AML-193 (cell line): ENCODE measurements at regions not wholly inside any gene's neighbourhood (a gene's known extent, or its start where the extent isn't known, plus 50 kb on each side); places are given as distances from the start of the nearest gene placed in this dataset.
"Not testable (repeated sequence)": the region's sequence is repeated elsewhere in the genome, so short reads cannot be mapped to it uniquely, and the experiment has no call there.

Source experiments
- DNase-seq, 2 experiments: peaks; one replicate each; lab custom pipeline; 2025; lab: John Stamatoyannopoulos, UW

DNA sequence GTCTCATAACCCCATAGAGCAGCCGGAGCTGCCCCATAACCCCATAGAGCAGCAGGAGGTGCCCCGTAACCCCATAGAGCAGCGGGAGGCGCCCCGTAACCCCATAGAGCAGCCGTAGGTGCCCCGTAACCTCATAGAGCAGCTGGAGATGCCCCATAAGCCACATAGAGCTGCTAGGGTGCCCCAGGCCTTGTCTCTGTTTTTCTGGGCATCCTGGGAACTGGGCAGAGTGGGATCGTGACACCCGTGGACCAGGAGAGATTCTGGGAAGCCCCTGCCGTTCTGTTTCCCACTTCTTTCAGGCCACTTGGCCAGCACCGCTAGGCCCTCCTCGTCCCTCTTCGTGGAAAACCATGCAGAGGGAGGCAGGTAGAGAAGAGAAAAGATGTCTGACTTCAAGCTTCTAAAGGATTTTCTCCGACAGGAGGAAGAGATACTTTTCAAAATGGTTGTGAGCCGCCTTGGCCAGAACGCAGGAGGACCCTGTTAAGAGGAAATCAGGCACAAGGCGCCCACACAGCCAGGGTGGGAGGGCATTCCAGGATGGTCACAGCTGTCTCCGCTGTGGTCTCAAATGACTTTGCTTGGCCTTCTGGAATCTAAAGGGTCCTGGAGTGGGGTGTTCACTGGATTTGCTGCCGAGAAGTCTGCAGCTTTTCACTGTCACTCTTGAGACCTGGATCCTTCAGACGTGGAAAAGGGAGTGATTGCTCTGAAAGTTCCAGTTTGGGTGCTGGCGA is 171.8 kb downstream of the NPIPB11 start:
- not testable (repeated sequence) for DNase-seq

DNA sequence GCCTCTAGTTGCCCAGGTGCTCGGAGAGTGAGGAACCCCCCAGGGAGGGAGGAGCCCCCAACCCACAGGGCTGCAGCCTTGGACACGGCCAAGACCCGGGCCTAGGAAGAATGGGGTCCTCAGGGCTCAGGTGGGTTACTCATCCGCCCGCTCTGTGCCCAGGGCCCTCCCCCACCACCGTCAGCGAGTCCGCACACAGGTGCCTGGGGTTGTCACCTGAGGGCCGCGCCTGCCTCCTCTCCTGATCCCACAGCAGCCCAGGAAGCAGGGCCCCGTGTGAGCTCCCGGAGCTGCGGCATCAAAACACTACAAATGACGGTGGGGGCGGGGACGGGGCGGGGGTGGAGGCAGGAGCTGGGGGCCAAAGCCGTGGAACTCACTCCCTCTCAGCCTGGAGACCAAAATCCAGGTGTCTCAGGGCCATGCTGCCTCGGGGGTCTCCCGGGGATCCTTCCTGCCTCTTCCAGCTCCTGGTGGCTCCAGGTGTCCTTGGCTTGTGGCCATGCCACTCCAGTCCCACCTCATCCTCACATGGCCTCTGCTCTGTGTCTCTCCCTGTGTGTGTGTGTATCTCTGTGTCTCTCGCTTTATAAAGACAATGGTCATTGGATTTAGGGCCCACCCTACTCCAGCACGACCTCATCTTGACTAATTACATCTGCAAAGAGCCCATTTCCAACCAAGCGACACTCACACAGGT is 172.7 kb downstream of the NPIPB11 start:
- DNase-seq = not testable (repeated sequence)

DNA sequence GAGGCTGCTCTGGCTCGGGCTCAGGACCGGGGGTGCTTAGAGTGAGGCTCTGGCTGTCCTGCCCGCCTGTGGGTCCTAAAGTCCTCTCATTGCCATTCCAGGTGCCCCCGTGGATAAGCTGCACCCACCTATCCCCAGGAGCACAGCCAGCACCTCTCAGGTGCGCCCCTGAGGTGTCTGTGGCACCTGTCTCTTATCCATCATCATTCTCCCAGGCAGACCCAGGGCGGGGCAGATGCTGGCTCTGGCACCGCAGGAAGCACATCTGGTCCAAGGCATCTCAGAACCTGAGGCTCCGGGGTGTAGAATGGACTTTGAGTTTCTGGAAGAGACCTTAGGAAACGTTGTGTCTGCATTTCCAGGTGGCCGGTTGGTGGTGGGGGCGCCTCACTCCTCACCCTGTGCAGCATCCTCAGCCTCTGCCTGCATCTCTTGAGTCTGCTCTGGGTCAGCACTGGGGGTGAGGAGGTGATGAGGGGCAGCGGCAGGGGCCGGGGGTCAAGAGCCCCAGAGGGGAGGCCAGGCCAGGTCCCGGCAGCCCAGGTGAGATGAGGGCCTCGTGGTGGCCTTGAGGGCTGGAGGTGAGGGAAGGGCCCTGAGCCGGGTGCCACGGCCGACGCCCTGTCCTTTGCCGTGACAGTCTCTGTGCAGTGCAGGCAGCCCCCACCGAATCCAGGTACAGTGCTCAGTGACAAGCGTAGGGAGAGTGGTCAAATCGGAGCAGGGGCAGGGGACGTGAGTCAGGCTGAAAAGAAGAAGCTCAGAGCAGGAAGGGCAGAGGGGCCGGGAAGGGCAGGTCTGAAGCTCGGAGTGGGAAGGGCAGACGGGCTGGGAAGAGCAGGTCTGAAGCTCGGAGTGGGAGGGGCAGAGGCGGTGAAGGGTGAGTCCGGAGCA is 173.5 kb downstream of the NPIPB11 start:
- no peak for DNase-seq

DNA sequence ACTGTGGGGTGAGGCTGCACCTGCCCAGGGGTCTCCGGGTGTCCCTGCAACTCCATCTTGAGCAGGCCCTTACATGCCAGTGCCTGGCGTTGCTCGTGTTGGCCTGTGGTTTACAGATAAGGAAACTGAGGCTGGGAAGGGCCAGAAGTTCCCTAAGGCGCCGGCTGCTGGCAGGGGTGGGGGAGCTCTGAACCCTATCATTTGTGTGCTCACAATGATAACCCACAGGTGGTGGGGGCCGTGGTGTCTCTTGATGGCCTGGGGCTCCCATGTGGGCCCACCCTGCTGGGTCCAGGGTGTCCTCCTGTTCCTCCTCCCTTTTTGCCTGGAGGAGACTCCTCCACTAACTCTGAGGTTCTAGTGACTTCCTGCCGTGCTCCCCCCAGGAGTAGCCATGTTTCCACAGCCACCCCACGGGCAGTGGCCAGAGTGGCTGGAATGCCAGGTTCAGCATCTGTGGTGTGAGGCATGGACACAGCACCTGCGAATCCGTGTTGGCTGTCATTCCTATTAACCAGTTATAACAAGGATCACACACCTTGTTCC is 174.3 kb downstream of the NPIPB11 start:
- DNase-seq = not testable (repeated sequence)

DNA sequence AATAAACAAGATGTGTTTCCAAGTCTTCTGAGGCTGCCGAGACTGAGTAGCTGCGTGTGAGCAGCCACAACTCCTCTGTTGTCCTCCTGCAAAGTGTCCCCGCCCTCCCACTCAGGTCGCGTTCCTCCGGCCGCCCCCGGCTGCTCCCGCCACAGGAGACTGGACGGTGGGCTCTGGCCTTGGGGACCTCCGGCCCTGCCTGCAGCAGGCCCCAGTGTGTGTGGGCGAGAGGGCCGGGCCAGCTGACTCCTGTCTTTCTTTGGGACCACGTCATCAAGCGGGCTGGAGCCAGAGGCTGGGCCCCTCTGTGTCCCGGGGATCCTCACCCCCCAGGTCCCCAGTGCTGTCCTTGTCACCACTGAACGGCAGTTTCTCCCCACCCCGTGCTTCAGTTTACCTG is 175.3 kb downstream of the NPIPB11 start:
- no peak for DNase-seq

DNA sequence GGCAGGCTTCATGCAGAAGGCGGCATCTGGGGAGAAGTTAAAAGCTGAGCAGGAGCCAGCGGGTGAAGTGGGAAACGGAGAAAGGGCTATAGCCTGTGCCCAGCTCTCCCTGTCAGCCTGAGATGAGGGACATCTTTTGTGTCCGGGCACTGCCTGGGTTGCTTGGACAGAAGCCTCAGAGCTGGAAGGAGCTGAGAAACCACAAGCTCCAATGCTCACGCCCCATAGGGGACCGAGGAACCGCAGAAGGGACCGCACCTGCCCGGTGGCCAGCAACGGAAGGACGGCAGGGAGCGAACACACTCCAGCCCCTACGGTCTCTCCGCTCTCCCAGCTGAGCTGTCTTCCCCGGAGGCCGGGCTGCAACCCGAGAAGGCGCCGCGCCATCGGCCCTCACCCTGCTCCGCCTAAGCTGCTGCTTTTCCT is 175.8 kb downstream of the NPIPB11 start:
- DNase-seq = no peak

DNA sequence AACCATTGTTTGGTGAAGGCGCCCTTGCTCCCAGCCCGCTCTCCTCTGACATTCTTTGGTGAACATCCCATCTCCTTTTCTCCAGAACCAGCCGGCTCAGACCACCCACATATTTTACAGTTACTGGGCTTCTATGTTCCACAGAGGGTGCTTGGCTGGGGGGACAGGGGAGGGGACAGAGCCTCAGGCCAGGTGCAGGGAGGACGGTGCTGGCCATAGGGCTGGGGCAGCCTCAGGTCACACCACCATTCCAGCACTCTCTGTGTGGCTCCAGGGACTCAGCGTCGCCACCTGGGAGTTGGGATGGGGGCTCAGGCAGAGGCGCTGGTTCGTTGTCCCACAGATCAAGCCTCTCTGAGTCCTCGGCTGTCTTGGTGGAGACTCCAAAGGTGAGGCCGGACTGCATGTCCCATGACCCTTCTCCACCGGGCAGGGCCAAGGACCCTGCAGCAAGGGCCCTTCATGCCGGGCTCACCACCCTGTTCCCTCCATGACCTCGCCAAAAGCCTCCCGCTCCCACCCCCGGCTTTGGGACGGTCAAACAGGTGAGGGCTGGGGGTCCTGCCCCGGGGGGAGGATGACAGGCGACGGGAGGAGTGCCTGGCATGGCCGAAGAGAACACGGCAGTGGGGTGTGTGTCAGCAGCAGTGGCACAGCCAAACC is 176.4 kb downstream of the NPIPB11 start:
- not testable (repeated sequence) for DNase-seq

DNA sequence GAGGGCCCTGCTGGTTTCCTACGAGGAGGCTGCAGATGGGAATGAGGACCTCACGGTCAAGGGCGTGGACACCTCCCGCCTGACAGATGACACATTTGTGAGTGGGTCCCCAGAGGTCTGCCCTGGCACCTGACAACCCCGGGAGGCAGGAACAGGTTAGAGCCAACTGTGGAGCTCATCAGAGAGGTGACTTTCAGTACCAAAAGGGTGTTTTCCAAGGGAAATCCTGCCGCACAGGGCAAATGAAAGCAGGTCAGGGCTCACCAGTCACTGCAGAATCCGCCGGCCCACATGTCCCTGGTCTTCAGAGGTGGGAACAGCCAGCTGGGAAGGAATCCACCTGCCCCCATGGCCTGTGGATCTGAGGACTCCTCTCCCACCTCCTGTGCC is 176.9 kb downstream of the NPIPB11 start:
- DNase-seq = not testable (repeated sequence)

DNA sequence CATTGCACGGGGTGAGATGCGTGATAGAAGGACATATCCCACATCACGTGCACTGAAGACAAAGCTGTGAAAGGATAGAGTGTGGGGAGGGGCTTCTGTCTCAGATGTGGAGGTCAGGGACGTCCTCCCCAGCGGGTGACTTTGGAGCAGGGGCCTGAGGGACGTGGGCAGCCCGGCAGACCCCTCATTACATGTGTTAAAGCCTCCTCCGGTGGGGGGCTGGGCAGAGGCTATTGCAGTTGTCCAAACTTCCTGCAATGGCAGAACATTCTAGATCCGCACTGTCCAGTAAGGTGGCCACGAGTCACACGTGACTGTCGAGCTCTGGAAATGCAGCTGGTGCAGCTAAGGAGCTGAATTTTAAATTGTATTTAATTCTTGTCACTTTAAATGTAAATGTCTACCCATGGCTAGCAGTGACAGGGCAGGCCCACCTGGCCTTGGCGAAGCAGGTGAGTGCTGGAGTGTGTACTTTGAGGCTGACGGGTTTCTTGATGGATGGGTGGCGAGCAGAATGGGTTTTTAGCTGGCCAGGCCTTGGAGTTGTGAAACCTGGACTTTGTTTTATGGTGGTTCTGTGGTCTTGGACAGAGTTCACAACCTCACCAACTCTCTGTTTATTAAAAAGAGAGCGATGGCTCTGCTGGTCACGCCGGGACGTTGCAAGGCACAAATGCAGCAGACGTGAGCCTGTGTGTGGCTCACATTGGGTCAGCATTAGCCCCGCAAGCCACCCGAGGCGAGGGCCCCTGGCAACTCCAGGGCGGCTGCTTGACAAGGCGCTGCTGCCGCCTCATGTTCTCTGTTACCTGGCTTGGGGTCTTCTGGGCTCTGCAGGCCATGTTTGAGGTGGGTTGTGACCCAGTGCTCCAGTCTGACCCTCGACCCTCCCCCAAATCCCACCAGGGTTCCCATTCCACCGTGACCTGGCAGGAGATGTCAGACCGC is 177.6 kb downstream of the NPIPB11 start:
- DNase-seq = not testable (repeated sequence)

DNA sequence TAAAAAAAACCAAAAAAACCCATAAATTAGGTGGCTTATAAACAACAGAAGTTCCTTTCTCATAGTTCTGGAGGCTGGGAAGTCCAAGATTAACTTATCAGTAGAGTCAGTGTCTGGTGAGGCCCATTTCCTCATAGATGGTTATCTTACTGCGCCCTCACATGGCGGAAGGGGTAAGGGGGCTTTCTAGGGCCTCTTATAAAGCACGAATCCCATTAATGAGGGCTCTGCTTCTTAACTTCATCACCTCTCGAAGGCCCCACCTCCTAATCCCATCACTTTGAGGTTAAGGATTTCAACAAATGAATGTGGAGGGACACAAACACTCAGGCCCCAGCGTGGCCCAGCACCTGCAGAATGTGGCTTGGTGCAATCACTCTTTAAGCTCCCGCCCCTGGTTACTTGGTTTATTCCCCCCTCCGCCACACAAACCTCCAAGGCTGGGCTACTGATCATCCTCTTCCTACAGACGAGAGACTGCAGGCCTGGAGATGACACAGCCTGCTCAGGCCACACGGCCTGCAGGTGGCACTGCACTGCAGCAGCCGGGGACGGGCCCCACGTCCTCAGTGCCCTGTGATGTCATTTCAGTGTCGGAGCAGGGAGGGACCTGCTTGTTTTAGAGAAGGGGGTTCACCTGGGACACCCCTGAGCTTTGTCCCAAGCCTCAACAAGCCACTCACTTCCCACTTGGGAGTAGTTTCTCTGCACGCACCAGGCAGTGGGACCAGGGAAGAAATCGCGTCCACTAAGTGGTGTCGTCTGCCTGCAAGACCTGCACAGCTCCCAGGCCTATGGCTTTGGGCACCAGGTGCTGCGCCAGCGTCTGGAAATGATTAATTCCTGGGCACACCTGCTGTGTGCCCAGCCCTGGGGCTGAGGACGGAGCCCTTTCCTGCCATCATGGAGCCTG is 178.5 kb downstream of the NPIPB11 start:
- DNase-seq = peak; percentile 17

DNA sequence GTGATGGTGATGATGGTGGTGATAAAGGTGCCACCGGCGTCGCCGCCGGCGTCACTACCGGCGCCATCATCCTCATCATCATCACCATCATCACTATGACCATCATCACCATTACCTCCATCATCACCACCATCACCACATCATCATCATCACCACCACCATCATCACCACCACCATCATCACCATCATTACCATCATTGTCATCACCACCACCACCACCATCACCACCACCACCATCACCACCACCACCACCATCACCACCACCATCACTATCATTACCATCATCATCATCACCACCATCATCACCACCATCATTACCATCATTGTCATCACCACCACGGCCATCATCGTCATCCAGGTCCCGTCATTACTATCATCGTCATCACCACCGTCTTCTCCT is 179.7 kb downstream of the NPIPB11 start:
- no peak for DNase-seq

DNA sequence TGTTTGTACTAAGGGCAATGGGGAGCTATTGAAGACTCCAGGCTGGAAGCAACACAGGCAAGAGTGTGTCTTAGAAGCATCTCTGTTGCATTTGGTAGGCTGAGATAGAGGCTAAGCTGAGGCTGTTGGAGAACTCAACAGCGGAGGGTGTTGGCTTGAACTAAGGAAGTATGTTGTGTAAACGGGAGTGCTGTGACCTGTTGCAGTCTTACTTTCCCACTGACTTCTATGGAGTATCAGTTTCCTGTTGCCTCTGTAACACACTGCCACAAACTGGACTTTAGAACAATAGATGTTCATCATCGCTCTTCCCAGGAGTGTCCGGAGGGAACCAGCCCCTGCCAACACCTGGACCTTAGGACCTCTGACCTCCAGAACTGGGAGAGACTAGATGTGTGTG is 181.8 kb downstream of the NPIPB11 start:
- DNase-seq = not testable (repeated sequence)

DNA sequence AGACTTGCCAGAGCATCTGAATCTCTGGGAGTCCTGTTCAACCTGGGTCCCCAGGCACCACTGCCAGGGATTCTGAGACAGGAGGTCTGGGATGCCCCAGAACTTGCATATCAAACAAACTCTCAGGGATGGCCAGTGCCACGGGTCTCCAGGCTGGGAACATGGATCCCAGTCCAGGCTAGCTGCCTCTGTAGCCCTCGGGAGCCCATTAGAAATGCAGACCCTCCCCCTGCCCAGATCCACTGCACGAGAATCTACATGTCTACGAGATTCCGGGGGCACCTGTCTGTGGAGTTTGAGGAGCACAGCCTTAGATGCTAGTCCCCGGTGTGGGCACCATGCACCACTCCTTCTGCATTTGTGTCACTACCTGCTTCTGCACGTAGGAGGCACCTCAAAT is 183.9 kb downstream of the NPIPB11 start:
- DNase-seq = not testable (repeated sequence)

DNA sequence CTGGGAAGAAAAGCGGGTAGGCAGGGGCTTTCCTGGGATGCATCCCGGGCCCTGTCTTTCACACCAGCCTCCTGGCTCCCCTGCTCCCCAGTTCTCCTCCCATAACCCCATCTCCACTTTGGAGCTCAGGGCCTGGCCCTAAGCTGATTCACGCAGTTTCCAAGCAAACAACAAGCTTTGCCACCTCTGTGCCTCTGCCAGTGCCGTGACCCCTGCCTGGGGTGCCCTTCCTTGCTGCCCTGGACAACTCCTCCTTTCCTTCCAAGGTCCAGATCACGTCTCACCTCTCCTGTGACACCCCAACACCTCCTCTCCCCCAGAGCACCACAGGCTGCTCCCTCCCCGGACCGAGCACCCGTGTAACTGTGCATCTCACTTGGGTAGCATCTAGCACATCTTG is 184.5 kb downstream of the NPIPB11 start:
- DNase-seq = not testable (repeated sequence)

DNA sequence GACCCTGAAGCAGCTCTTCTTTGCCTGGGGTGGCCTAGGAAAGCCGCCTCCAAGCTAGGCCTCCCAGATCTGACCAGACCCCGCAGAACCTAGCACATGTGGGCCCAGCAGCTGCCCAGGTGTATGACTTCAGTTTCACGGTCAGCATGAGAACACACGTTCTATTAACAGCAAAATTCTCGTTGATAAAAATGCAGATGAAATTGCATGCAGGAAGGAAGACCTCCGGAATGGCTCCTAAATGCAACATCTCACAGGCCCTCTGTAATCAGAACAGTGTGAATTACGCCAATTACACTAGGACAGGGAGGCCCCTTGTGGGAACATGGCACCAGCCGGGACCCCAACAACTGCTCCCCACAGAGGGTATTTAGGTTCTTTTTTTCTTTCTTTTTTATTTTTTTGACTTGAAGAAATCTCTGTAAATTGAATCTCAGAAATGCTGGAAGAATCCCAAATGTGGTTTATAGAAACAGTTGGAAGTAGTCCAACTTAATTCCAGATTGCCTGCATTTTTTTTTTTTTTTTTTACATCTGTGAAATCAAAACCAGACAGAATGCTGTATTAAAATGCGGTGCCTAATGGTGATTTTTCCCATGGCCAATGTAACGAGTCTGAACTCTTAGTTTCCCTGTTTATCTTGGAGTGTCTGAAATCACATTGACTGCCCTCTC is 185.1 kb downstream of the NPIPB11 start:
- DNase-seq = not testable (repeated sequence)

DNA sequence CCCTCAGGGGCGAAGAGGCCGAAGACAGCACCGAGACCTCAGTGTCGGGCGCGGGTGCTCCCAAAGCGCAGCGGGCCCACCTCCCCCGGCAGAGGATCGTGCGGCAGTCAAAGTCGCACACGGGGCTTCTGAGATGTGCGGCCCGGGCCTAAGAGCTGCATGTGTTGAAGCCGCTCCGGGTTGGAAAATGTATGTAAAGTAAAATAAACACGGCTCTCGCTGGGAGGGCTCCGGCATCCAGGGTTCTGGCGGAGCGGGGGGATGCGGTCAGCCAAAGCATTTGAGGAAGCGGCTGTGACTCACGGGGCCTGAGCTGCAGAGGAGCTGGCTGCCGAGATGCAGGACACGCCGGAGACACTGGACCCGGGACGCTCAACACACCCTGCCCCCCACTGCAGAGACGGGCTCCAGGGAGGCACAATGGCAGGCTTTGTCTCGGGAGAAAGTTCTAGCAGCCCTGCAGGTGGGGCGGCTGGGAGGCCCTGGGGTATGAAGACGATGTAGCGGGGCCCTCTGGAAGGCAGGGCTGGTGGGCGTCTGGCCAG is 185.8 kb downstream of the NPIPB11 start:
- DNase-seq = not testable (repeated sequence)

DNA sequence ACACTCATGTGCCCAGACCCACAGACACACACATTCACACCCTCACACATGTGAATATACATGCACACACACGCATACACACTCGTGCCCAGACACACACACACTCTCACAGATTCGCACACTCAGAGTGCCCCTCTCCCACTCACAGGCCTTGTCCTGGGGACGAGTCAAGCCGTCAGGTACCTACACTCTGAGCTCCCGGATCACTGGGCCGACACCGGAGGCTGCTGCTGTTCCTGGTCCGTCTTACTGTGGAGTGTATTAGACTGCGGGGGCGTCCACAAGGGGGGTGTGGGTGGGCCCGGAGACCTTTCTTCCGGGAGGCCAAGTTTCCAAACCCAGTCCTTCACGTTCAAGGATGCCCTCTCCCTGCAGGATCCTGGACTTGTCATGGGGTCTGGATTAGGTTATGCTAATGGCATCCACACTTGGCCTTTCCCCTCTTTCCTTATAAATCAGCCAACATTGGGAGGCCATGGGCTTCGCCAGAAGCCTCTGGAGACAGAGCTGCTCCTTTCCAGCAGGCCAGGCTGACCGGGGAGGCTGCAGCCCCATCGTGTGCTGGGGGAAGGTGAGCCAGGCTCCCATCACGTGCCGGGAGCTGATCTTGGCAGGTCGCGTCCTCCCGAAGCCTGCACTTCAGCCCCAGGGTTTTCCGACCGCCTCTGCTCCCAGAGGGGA is 186.4 kb downstream of the NPIPB11 start:
- DNase-seq = not testable (repeated sequence)

DNA sequence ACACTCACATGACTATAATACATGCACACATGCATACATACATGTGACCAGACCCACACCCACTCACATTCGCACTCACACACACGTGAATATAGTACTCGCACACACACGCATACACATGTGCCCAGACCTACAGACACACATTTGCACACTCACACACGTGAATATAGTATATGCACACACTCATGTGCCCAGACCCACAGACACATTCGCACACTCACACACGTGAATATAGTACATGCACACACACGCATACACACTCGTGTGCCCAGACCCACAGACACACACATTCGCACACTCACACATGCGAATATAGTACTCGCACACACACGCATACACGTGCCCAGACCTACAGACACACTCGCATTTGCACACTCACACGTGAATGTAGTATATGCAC is 186.9 kb downstream of the NPIPB11 start:
- not testable (repeated sequence) for DNase-seq
